ENCODE measurements at regions not wholly inside any gene's neighbourhood (a gene's known extent, or its start where the extent isn't known, plus 50 kb on each side); places are given as distances from the start of the nearest gene placed in this dataset.

DNA sequence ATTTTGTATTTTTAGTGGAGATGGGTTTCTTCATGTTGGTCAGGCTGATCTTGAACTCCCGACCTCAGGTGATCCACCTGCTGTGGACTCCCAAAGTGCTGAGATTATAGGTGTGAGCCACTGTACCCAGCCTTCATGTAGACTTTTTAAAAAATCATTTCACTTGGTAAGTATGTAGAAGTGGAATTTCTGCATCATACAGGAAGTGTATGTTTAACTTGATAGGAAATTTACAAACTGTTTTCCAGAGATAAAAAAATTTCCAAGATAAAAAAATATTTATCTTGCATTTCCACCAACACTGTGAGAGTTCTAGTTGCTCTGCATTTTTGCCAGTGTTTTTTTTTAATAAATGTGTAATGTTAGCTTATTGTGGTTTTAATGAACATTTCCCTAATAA is 155.8 kb downstream of the ZNF608 start:
- H3K4me1 ChIP-seq, result no peaks in the 10 kb centered on the region
- peaks cover 4% of the 10 kb centered on the region for H3K9me3 ChIP-seq
- 91% methylated on average over 1 of the region's 1 CpG for WGBS
- no peaks in the 10 kb centered on the region for H3K27me3 ChIP-seq
- no peak overlapping the region for H3K4me3 ChIP-seq
- H3K36me3 ChIP-seq, result no peaks in the 10 kb centered on the region
- no peak overlapping the region for H3K27ac ChIP-seq
- TF ChIP-seq EP300 (IDR thresholded peaks at IDR 0.05), result no peak
- TF ChIP-seq CTCF (IDR thresholded peaks at IDR 0.05), result no peak
- no peak for TF ChIP-seq POLR2AphosphoS5 (IDR thresholded peaks at IDR 0.05)
- no peak for TF ChIP-seq POLR2A (IDR thresholded peaks at IDR 0.05)
- no peak for DNase-seq (ENCODE audit: low spot score in 2 of 2)

GRCh38 chr5:124587280-124587679 is 159.2 kb downstream of the ZNF608 start:
- Histone ChIP-seq H3K27me3 (no peaks in the 10 kb centered on the region), H3K4me3 (no peak overlapping the region), H3K27ac (no peak overlapping the region), H3K4me1 (no peaks in the 10 kb centered on the region), H3K9me3 (peaks cover 8% of the 10 kb centered on the region), H3K36me3 (no peaks in the 10 kb centered on the region)
- DNase-seq (ENCODE audit: low spot score in 2 of 2), result no peak
- TF ChIP-seq POLR2AphosphoS5 (IDR thresholded peaks at IDR 0.05), result no peak
- no peak for TF ChIP-seq EP300 (IDR thresholded peaks at IDR 0.05)
- TF ChIP-seq CTCF (IDR thresholded peaks at IDR 0.05), result no peak
- no peak for TF ChIP-seq POLR2A (IDR thresholded peaks at IDR 0.05)
- WGBS, result 95% methylated on average over 4 of the region's 4 CpGs

- Histone ChIP-seq H3K4me1 (no peaks in the 10 kb centered on the region), H3K27ac (no peak overlapping the region), H3K4me3 (no peak overlapping the region), H3K27me3 (no peaks in the 10 kb centered on the region), H3K36me3 (no peaks in the 10 kb centered on the region), H3K9me3 (peaks cover 8% of the 10 kb centered on the region)
- TF ChIP-seq CTCF (IDR thresholded peaks at IDR 0.05) (no peak), EP300 (IDR thresholded peaks at IDR 0.05) (no peak), POLR2AphosphoS5 (IDR thresholded peaks at IDR 0.05) (no peak), POLR2A (IDR thresholded peaks at IDR 0.05) (no peak)
- no peak for DNase-seq (ENCODE audit: low spot score in 2 of 2)
- 94% methylated on average over 4 of the region's 4 CpGs for WGBS
Observed at GRCh38 chr5:124584991-124585715, 161.3 kb downstream of the ZNF608 start.

DNA sequence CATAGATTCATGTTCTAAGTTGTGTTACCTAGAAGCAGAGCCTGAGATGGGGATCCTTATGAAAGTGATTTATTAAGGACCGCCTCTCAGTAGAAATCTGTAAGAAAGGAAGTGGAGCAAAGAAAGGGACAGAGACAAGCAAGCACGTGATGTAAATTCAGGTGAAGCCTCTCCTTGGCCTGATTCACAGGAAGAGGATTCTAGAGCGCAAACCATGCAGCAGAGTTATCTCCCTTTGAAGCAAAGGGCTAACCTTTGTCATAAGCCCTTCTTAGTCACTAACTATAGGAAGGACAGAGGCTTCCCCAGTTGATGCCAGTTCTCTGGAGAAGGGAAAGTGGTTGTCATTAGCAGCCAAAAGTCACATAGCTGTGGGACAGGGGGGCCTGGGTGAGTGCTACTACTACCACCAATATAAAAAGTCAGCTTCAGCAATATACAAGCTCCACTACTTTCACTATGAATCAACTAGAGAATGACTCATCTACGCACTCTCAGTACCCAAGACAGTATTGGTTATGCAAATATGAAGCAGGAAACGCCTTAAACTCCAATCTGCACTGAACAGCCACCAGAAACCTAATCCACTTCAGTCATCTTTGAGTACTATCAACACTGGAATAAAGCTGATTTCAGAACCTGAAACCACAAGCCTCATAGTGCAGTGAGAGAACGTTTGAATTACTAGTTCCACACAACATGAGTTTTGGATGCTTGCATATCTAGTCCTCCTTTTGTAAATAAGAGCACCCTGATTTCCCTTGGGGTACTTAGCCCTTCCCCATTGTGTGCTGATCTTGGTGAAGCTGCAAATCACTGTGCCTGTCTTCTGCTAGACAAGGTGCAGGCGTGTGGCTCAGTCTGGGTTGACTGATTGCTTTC is 162.7 kb downstream of the ZNF608 start:
- H3K27ac ChIP-seq, result no peak overlapping the region
- DNase-seq (ENCODE audit: low spot score in 2 of 2), result no peak

More for the DNA sequence above, 162.7 kb downstream of the ZNF608 start:
- no peak overlapping the region for H3K4me3 ChIP-seq
- TF ChIP-seq POLR2AphosphoS5 (IDR thresholded peaks at IDR 0.05), result no peak
- no peak for TF ChIP-seq CTCF (IDR thresholded peaks at IDR 0.05)
- no peak for TF ChIP-seq POLR2A (IDR thresholded peaks at IDR 0.05)
- no peak for TF ChIP-seq EP300 (IDR thresholded peaks at IDR 0.05)
- 72% methylated on average over 7 of the region's 7 CpGs for WGBS
- H3K4me1 ChIP-seq, result no peaks in the 10 kb centered on the region
- no peaks in the 10 kb centered on the region for H3K36me3 ChIP-seq
- no peaks in the 10 kb centered on the region for H3K27me3 ChIP-seq
- H3K9me3 ChIP-seq, result peaks cover 8% of the 10 kb centered on the region
